ENCODE measurements at regions not wholly inside any gene's neighbourhood (a gene's known extent, or its start where the extent isn't known, plus 50 kb on each side); places are given as distances from the start of the nearest gene placed in this dataset.
"Not testable (repeated sequence)": the region's sequence is repeated elsewhere in the genome, so short reads cannot be mapped to it uniquely, and the experiment has no call there.

DNA sequence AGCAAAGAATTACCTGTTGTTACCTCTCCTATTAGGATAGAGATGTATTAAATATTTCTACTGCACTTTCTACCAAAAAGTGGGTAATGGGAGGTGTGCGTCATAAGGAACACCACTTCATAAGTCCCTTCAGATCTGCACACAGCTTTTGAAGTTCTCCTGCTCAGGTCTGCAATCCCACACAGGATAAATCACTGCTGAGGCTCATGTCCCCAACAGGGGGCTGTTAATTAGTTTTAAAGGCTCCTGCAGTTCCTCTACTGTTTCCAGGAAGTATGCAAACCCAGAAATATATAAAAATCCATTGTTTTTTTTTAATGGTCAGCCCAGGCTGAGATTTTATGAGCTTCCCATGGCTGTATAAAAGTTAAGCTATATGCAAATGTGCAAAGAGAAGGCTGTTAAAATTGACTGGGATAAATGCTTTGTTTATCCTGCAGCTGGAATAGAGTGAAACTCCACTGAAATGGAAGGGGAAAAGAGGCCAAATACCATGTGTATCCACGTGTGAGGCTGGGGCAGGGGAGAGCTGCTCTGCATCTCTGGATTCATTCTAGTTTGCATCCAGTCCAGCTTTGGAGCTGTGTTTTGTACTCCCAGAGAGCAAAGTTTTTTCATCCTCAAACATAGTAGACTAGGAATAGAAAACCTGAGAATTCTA lies 903.7 kb downstream of the TDRD15 start:
- DNase-seq (ENCODE audit: extremely low read depth in 1 of 2, low read depth in 1 of 2) = no peak

DNA sequence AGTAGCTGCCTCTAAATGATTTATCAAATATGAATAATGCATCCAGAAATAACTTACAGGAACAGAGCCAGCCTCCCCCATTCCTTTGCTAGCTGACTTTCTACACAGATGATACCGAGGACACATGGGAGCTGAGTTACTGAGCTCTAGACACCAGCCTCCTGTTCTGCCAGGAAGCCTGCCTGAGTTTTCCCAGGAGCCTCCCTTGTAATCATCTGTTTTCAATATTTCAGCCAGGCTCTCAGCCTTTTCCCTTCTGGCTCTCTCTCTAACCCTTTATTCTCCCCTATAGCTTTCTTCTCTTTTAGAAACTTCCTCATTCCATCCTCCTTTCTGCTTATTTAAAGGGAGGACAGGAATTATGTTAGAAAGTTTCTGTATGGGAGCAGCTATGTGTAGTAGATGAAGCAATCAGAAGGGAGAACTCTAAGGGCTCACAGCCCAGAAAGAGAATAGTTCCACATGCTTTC lies 911.6 kb downstream of the TDRD15 start:
- DNase-seq (ENCODE audit: extremely low read depth in 1 of 2, low read depth in 1 of 2) = no peak

DNA sequence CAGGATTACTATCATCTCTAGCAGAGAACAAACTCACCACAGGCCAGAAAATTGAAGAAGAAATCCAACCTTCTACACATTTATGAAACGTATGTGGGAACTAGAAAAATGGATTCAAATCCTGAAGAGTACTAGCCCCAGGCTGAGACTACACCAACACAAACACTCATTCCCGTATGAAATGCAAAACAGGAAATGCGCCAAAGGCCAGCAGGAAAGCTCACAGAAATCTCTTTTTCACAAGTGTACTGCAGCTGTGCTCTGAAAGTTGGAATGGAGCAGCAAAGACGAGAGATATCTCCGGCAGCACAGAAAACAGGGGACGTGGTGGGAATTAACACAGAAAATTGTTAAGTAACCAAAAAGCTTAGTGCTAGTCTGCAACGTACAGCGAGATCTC lies 913.5 kb downstream of the TDRD15 start:
- no peak for DNase-seq (ENCODE audit: extremely low read depth in 1 of 2, low read depth in 1 of 2)

- no peak for DNase-seq (ENCODE audit: extremely low read depth in 1 of 2, low read depth in 1 of 2)
These were observed 920.0 kb downstream of the TDRD15 start for GRCh38 chr2:22043784-22044183.

GRCh38 chr2:22055784-22056620 lies 932.2 kb downstream of the TDRD15 start:
- DNase-seq (ENCODE audit: extremely low read depth in 1 of 2, low read depth in 1 of 2) = no peak

DNA sequence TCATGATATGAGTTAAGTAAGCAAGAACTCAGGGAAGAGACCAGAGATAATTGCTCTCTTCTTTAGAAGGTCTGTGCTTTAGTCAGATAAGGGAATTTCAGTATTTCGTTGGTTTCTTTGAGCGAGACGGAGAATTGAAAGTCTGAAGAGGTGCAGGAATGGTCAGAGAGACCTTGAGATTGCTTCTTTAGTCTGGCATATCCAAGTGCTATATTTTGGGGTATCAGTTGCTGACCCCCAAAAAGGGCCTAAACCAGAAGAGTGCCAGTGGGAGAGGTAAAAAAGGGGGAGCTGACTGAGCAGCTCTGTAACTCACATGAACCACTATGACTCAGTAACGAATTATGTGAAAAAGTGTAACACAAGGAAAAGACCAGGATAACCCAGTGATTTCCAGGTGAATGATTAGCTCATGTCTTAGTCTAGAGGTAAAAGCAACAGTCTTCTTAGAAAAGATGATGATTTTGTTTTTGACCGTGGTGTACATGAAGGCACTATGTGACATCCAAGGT lies 932.9 kb downstream of the TDRD15 start:
- no peak for DNase-seq (ENCODE audit: extremely low read depth in 1 of 2, low read depth in 1 of 2)

DNA sequence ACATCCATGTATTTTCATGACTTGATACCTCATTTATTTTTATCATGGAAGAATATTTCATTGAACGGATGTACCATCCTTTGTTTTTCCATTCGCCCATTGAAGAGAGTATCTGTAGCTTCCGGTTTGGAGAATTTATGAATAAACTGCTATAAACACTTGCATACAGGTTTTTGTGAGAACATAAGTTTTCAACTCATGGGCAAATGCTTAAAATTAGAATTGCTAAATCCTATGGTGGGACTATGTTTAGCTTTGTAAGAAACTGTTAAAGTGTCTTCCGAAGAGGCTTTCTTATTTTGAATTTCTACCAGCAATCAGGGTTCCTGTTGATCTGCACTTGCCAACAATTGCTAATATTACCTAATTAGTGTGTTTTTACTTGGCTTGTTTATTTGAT lies 938.9 kb downstream of the TDRD15 start:
- no peak for DNase-seq (ENCODE audit: extremely low read depth in 1 of 2, low read depth in 1 of 2)

DNA sequence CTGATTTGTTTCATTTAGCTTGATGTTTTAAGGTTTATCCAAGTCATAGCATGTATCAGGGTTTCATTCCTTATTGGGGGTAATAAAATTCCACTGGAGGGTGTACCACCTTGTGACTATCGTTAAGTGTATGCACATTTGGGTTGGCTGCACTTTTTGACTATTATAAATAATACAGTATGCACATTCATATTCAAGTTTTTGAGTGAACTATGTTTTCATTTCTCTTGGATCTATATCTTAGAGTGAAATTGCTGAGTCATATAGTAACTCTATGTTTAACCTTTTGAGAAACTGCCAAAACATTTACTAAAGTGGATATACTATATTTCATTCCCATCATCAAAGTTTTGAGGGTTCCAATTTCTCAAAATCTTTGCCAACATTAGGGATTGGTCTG lies 952.7 kb downstream of the TDRD15 start:
- DNase-seq (ENCODE audit: extremely low read depth in 1 of 2, low read depth in 1 of 2) = no peak

- DNase-seq (ENCODE audit: extremely low read depth in 1 of 2, low read depth in 1 of 2) = no peak
These were observed 954.9 kb downstream of the TDRD15 start for GRCh38 chr2:22078701-22079100.

- no peak for DNase-seq (ENCODE audit: extremely low read depth in 1 of 2, low read depth in 1 of 2)
These were observed 955.8 kb downstream of the TDRD15 start for GRCh38 chr2:22079583-22079982.

DNA sequence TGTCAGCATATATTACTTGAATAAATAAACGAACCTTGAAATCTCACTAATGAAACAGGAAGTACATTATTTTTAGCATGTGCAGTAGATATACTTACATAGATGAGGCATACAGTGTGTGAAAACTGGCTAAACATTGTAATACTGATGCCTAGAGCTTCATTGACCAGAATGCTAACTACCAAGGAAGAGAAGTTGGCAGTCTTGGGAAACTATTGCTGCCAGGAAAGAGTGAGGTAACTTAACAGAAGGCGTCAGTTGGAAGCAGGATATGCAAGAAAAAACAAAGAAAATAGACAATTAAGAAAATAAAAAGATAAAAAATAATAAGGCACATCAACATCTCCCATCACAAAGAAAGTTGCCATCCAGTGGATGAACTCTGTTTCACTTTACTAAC lies 963.0 kb downstream of the TDRD15 start:
- DNase-seq (ENCODE audit: extremely low read depth in 1 of 2, low read depth in 1 of 2) = no peak

DNA sequence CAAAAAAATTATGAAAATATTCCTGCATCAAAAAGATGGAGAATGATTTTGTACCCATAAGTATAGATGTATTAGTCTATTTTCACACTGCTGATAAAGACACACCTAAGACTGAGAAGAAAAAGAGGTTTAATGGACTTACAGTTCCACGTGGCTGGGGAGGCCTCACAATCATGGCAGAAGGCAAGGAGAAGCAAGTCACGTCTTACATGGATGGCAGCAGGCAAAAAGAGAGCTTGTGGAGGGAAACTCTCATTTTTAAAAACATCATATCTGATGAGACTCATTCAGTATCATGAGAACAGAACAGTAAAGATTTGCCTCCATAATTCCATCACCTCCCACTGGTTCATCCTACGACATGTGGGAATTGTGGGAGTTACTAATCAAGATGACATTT lies 979.8 kb downstream of the TDRD15 start:
- DNase-seq (ENCODE audit: extremely low read depth in 1 of 2, low read depth in 1 of 2) = not testable (repeated sequence)

DNA sequence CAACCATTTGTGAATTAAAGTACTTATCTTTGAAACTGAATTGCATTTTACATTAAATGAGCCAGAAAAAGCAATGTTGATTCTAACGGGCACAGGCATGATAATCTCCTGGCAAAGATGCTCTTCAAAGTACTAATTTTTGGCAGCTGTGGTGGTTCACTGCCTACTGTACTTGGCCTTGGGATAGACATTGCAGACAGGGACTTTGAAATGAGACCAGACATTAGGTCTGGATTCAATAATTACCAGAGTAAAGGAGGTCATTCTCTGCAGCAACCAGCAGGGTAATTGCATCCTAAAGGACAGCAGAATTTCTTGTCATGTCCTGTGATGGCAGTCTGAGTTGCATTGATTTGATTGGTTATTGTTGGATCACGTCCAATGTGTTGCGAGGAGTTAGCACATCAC lies 986.5 kb downstream of the TDRD15 start:
- DNase-seq (ENCODE audit: extremely low read depth in 1 of 2, low read depth in 1 of 2) = no peak

DNA sequence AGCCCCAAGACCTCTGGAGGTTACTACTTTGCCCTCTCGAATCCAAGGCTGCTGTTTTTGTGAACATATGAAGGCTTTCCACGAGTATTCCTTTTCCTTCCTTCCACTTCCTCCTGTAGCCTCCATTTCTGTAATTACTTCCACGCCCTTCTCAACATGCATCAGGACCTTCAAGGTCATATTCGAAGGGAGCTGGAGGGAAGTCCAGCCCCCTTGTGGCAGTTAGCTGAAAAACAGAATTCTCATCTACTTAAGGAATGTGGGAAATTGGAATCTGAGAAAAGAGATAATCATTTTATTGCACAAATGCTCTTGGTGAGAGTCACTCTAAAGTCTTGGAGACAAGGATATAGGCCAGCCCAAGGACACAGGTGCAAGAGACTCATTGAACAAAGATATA lies 1000.2 kb downstream of the TDRD15 start:
- no peak for DNase-seq (ENCODE audit: extremely low read depth in 1 of 2, low read depth in 1 of 2)

DNA sequence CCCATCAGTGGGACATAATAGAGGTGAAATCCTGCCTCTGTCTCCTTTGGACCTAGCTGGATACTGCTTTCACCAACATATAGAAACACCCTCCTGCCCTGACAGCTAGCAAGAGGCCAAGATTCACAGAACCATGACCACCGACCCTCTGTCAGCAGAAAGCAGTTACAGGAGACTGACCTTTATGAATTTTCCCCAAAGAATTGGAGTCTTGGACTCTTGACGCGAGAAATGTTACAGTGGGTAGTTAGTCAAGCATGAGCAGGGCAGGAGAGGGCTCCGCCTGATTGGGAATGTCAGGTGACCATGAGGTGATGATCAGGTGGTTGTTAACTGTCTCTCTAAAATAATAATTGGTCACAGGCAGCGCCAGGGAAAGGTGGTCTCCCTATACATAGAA lies 1002.3 kb downstream of the TDRD15 start:
- DNase-seq (ENCODE audit: extremely low read depth in 1 of 2, low read depth in 1 of 2) = no peak

GRCh38 chr2:22126978-22127377 lies 1003.2 kb downstream of the TDRD15 start:
- DNase-seq (ENCODE audit: extremely low read depth in 1 of 2, low read depth in 1 of 2) = no peak

GRCh38 chr2:22134421-22134820 lies 1010.7 kb downstream of the TDRD15 start:
- no peak for DNase-seq (ENCODE audit: extremely low read depth in 1 of 2, low read depth in 1 of 2)

DNA sequence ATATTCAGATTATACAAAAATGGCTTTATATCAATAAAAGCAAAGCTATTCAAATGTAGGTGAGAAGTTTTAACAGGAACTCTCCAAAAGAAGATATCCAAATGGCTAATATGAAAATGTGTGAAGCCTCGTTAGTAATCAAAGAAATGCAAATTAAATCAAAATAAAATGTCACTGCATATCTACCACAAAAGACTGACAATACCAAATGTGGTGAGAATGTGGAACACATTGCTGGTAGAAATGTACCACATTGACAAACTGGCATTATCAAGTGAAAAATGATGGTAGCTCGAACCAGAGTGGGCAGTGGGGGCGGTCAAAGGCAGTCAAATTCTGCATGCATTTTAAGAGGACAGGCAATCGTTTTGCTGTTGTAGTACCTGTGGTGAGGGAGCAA lies 1012.7 kb downstream of the TDRD15 start:
- DNase-seq (ENCODE audit: extremely low read depth in 1 of 2, low read depth in 1 of 2) = no peak

DNA sequence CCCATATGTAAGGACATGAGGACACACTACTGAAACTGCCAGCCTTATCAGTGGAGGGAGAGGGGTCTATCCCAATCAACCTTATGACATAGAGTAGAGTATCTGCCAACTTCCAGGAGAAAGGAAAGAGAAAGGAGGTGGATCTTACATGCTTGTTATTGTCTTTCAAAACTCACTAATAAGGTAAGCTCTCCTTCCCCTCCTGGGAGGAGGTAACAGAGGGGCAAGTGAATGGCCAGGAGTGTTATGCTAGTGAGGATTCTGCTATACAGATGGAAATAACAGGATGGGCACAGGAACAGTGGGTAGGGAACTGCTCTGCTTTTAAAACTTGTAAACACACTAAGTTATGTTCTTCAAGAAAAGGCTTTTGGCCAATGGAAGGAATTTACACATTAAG lies 1020.1 kb downstream of the TDRD15 start:
- DNase-seq (ENCODE audit: extremely low read depth in 1 of 2, low read depth in 1 of 2) = no peak

DNA sequence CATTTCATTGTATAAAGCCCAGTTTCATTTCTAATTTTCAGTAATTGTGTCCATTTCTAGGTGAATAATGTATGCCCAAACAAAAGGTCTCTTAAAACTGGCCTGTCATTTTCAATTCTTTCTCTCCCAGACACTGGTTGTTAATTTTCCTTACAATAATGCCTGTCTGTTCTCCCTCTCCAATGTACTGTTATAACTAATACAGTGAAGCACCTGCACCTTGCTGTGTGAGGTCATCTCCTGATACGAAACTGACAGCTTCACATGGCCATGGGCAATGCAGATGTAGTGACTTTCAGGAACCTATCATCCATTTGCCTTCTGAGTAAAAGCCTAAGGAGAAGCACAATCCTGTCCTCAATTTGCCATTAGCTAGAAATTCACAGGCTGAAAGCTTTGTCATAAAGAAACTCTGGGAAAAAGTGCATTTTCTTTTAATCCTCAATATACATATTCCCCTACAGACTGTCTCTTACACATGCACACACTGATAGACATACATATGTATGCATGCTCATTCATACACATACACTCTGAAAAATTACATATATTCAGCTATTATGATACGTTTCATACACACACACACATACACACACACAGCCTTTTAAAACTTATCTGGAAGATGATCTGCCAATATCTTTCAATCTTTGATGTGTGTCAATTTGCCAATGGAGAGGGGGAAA lies 1030.3 kb downstream of the TDRD15 start:
- no peak for DNase-seq (ENCODE audit: extremely low read depth in 1 of 2, low read depth in 1 of 2)

DNA sequence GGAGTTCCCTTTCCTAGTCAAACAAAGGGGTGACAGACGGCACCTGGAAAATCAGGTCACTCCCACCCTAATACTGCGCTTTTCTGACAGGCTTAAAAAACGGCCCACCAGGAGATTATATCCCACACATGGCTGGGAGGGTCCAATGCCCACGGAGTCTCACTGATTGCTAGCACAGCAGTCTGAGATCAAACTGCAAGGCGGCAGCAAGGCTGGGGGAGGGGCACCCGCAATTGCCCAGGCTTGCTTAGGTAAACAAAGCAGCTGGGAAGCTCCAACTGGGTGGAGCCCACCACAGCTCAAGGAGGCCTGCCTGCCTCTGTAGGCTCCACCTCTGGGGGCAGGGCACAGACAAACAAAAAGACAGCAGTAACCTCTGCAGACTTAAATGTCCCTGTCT lies 1032.9 kb downstream of the TDRD15 start:
- DNase-seq (ENCODE audit: extremely low read depth in 1 of 2, low read depth in 1 of 2) = not testable (repeated sequence)

- DNase-seq (ENCODE audit: extremely low read depth in 1 of 2, low read depth in 1 of 2) = no peak
These were observed 1043.5 kb downstream of the TDRD15 start for GRCh38 chr2:22167256-22167655.
